Endothelial cell of umbilical vein (primary cell): ENCODE measurements at regions not wholly inside any gene's neighbourhood (a gene's known extent, or its start where the extent isn't known, plus 50 kb on each side); places are given as distances from the start of the nearest gene placed in this dataset.

ENCODE experiments used
- GATA2 ChIP-seq: IDR thresholded peaks from 2 replicates; pipeline ENCODE4 v1.7.0; 2011; ENCODE audit warnings: low read depth, mild to moderate bottlenecking, moderate library complexity, mixed read lengths, low read length; ENCODE audit not compliant: insufficient read length, insufficient read depth
- MYC ChIP-seq: IDR thresholded peaks from one replicate; pipeline ENCODE4 v1.6.1; 2011; ENCODE audit warnings: mild to moderate bottlenecking, low read depth, low read length
- POLR2A ChIP-seq: IDR thresholded peaks from 2 replicates; pipeline ENCODE4 v1.6.1; 2012; ENCODE audit warnings: low read depth, mild to moderate bottlenecking, control low read depth, low read length
- TF ChIP-seq, protein P1 (sequence below), 2 donors: IDR thresholded peaks; 1 replicate in 1 of 2; 2 replicates in 1 of 2; pipeline ENCODE4 v1.5.1; 2011; ENCODE audit warnings: low read length in 2 of 2, mild to moderate bottlenecking in 2 of 2, moderate library complexity in 2 of 2, control low read depth in 1 of 2, inconsistent platforms in 1 of 2, low read depth in 1 of 2; ENCODE audit not compliant: insufficient read depth in 1 of 2; ENCODE audit errors: extremely low read depth in 1 of 2

DNA sequence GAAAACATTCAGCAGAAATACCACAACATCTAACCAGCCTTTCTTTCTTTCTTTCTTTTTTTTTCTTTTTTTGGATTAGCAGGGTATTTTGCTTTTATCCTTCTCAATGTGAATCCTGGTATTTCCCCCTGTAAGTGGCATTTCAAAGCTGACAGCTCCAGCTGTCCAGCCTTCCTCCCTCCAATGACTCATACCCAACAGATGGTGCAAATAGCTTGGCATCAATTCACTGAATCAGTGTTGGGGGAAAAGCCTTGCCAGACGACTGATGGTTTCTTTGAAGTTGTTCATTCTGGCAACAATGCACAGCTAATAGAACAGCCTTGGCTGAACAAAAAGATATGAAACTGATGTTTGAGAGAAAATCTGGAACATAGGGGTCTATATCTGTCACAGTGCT, 316.8 kb upstream of the STEAP1 start:
- TF ChIP-seq, protein P1, sequence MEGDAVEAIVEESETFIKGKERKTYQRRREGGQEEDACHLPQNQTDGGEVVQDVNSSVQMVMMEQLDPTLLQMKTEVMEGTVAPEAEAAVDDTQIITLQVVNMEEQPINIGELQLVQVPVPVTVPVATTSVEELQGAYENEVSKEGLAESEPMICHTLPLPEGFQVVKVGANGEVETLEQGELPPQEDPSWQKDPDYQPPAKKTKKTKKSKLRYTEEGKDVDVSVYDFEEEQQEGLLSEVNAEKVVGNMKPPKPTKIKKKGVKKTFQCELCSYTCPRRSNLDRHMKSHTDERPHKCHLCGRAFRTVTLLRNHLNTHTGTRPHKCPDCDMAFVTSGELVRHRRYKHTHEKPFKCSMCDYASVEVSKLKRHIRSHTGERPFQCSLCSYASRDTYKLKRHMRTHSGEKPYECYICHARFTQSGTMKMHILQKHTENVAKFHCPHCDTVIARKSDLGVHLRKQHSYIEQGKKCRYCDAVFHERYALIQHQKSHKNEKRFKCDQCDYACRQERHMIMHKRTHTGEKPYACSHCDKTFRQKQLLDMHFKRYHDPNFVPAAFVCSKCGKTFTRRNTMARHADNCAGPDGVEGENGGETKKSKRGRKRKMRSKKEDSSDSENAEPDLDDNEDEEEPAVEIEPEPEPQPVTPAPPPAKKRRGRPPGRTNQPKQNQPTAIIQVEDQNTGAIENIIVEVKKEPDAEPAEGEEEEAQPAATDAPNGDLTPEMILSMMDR (IDR thresholded peaks at IDR 0.05; ENCODE audit: extremely low read depth in 1 of 2, insufficient read depth in 1 of 2, low read depth in 1 of 2, low read length in 2 of 2) = no peak
- TF ChIP-seq MYC = no peak
- no peak for TF ChIP-seq GATA2
- no peak for TF ChIP-seq POLR2A
